HG02885 (cell line): ENCODE measurements at regions not wholly inside any gene's neighbourhood (a gene's known extent, or its start where the extent isn't known, plus 50 kb on each side); places are given as distances from the start of the nearest gene placed in this dataset.

Experiments
- ATAC-seq: cut with Tn5 transposase; IDR thresholded peaks from one replicate; pipeline ENCODE4 v1.9.1; 2021; ENCODE audit warnings: mild to moderate bottlenecking; ENCODE audit not compliant: unreplicated experiment, poor library complexity

GRCh38 chr2:144894612-144895599, 375.0 kb upstream of the ZEB2 start:
- ATAC-seq = no peak

GRCh38 chr2:144893464-144893863, 373.5 kb upstream of the ZEB2 start:
- no peak for ATAC-seq

- peak; percentile 61 for ATAC-seq
Observed at GRCh38 chr2:144890828-144891227, 370.9 kb upstream of the ZEB2 start.

- no peak for ATAC-seq
Observed at GRCh38 chr2:144889348-144889747, 369.4 kb upstream of the ZEB2 start.

- ATAC-seq = no peak
Observed at GRCh38 chr2:144886862-144887261, 366.9 kb upstream of the ZEB2 start.

GRCh38 chr2:144877893-144878292, 358.0 kb upstream of the ZEB2 start:
- no peak for ATAC-seq

GRCh38 chr2:144876013-144876412, 356.1 kb upstream of the ZEB2 start:
- ATAC-seq = no peak

- no peak for ATAC-seq
Observed at GRCh38 chr2:144875290-144875969, 355.5 kb upstream of the ZEB2 start.

- no peak for ATAC-seq
Observed at GRCh38 chr2:144865670-144866069, 345.8 kb upstream of the ZEB2 start.

GRCh38 chr2:144859716-144860115, 339.8 kb upstream of the ZEB2 start:
- ATAC-seq = no peak

GRCh38 chr2:144858211-144858610, 338.3 kb upstream of the ZEB2 start:
- ATAC-seq = no peak

GRCh38 chr2:144854596-144854995, 334.7 kb upstream of the ZEB2 start:
- no peak for ATAC-seq

- ATAC-seq = no peak
Observed at GRCh38 chr2:144849612-144850011, 329.7 kb upstream of the ZEB2 start.

GRCh38 chr2:144848423-144848822, 328.5 kb upstream of the ZEB2 start:
- no peak for ATAC-seq

GRCh38 chr2:144847347-144848080, 327.6 kb upstream of the ZEB2 start:
- ATAC-seq = no peak

GRCh38 chr2:144836635-144837350, 316.9 kb upstream of the ZEB2 start:
- no peak for ATAC-seq

- ATAC-seq = no peak
Observed at GRCh38 chr2:144835634-144836350, 315.9 kb upstream of the ZEB2 start.

- ATAC-seq = no peak
Observed at GRCh38 chr2:144834998-144835633, 315.2 kb upstream of the ZEB2 start.

- ATAC-seq = no peak
Observed at GRCh38 chr2:144834363-144834762, 314.4 kb upstream of the ZEB2 start.
